Endothelial cell of umbilical vein (primary cell): ENCODE measurements at regions not wholly inside any gene's neighbourhood (a gene's known extent, or its start where the extent isn't known, plus 50 kb on each side); places are given as distances from the start of the nearest gene placed in this dataset.

Experiments
- BruUV-seq: library from RNA; stranded (reverse); fragments of 400-500 nt; replicated peaks from 2 replicates; lab custom pipeline; 2021; lab: Mats Ljungman, UMichigan
- CTCF ChIA-PET: fragments of 300-600, 350-600 bp; sonication (Branson Sonifier 250); formaldehyde crosslinking; loops from one replicate; lab custom pipeline; 2021; ENCODE audit warnings: antibody characterized with exemption, inconsistent platforms; lab: Charles Lee
- POLR2A ChIA-PET: fragments of 300-600, 350-600 bp; sonication (Branson Sonifier 250); formaldehyde crosslinking; loops from one replicate; lab custom pipeline; 2021; ENCODE audit warnings: antibody characterized with exemption, inconsistent platforms; lab: Charles Lee
- DNase-seq: peaks from one replicate; pipeline ENCODE4 v3.0.0-alpha.2; 2011; ENCODE audit warnings: low read depth, low spot score
- FAIRE-seq: peaks from 2 replicates; lab custom pipeline; 2011; peaks lifted over from hg19 to GRCh38; lab: Jason Lieb, UNC
- H2AFZ ChIP-seq: 2 replicates; pipeline ENCODE4 v1.6.0; 2012; ENCODE audit warnings: low read depth, low read length, control low read depth, inconsistent platforms
- H3K27ac ChIP-seq: 2 replicates; pipeline ENCODE4 v1.5.1; 2011; ENCODE audit warnings: low read depth, mild to moderate bottlenecking, control low read depth, low read length, moderate library complexity; ENCODE audit not compliant: insufficient read depth
- H3K27me3 ChIP-seq, 2 experiments: 2 replicates each; pipeline versions ENCODE4 v1.6.0 to v1.6.1; 2011; ENCODE audit warnings: low read length in 2 of 2, mixed read lengths in 1 of 2; ENCODE audit not compliant: control insufficient read depth in 2 of 2, insufficient read depth in 2 of 2
- H3K36me3 ChIP-seq, 2 experiments: 2 replicates in 1 of 2; 3 replicates in 1 of 2; pipeline ENCODE4 v1.5.1; 2011; ENCODE audit warnings: low read length in 2 of 2, mild to moderate bottlenecking in 1 of 2, moderate library complexity in 1 of 2; ENCODE audit not compliant: control insufficient read depth in 2 of 2, insufficient read depth in 2 of 2; ENCODE audit errors: extremely low read depth in 1 of 2
- H3K4me1 ChIP-seq: 3 replicates; pipeline ENCODE4 v1.5.1; 2011; ENCODE audit warnings: mild to moderate bottlenecking, low read length; ENCODE audit not compliant: control insufficient read depth, insufficient read depth; ENCODE audit errors: extremely low read depth
- H3K4me2 ChIP-seq: 2 replicates; pipeline ENCODE4 v1.6.1; 2011; ENCODE audit warnings: low read length, control low read depth, mixed read lengths; ENCODE audit not compliant: insufficient read depth
- H3K4me3 ChIP-seq, 3 experiments: fragments of 200-600 bp in 1 of 3; sonication (generic), shearing (Covaris generic) in 1 of 3; replicated peaks in 1 of 3; 2 replicates each; pipeline ENCODE4 v1.5.1; 2011 to 2016; ENCODE audit warnings: control low read depth in 3 of 3, low read length in 3 of 3, mild to moderate bottlenecking in 2 of 3, inconsistent platforms in 1 of 3, low read depth in 1 of 3, moderate library complexity in 1 of 3; ENCODE audit not compliant: insufficient read depth in 1 of 3
- H3K79me2 ChIP-seq: 2 replicates; pipeline ENCODE4 v1.6.0; 2012; ENCODE audit warnings: low read length, inconsistent platforms; ENCODE audit not compliant: control insufficient read depth, insufficient read depth
- H3K9ac ChIP-seq: replicated peaks from 2 replicates; pipeline ENCODE3; 2011; ENCODE audit warnings: low read length, control low read depth; ENCODE audit not compliant: insufficient read depth; ENCODE audit errors: extremely low read depth
- H3K9me1 ChIP-seq: replicated peaks from 3 replicates; pipeline ENCODE4 v1.6.0; 2011; ENCODE audit warnings: mild to moderate bottlenecking, low read length; ENCODE audit not compliant: control insufficient read depth, insufficient read depth; ENCODE audit errors: extremely low read depth
- H3K9me3 ChIP-seq: replicated peaks from 2 replicates; pipeline ENCODE4 v1.5.1; 2012; ENCODE audit warnings: low read length, inconsistent platforms; ENCODE audit not compliant: control insufficient read depth, insufficient read depth
- H4K20me1 ChIP-seq: replicated peaks from 2 replicates; pipeline ENCODE3; 2011; ENCODE audit warnings: mild to moderate bottlenecking, low read length; ENCODE audit not compliant: control insufficient read depth, insufficient read depth; ENCODE audit errors: extremely low read depth
- EZH2 ChIP-seq: IDR thresholded peaks from 2 replicates; pipeline ENCODE4 v1.6.1; 2012; ENCODE audit warnings: borderline replicate concordance, low read depth, mild to moderate bottlenecking, moderate library complexity, low read length, inconsistent platforms; ENCODE audit not compliant: severe bottlenecking
- FOS ChIP-seq: IDR thresholded peaks from 2 replicates; pipeline ENCODE4 v1.6.1; 2011; ENCODE audit warnings: mild to moderate bottlenecking, low read length, moderate library complexity, borderline replicate concordance; ENCODE audit not compliant: insufficient read depth
- GATA2 ChIP-seq: IDR thresholded peaks from 2 replicates; pipeline ENCODE4 v1.7.0; 2011; ENCODE audit warnings: low read depth, mild to moderate bottlenecking, moderate library complexity, mixed read lengths, low read length; ENCODE audit not compliant: insufficient read length, insufficient read depth
- JUN ChIP-seq: IDR thresholded peaks from 2 replicates; pipeline ENCODE4 v1.6.1; 2011; ENCODE audit warnings: borderline replicate concordance, low read depth; ENCODE audit not compliant: insufficient read length, insufficient read depth
- MAX ChIP-seq: IDR thresholded peaks from 2 replicates; pipeline ENCODE4 v1.6.1; 2011; ENCODE audit not compliant: insufficient read depth, insufficient read length
- MYC ChIP-seq: IDR thresholded peaks from one replicate; pipeline ENCODE4 v1.6.1; 2011; ENCODE audit warnings: mild to moderate bottlenecking, low read depth, low read length
- POLR2A ChIP-seq: IDR thresholded peaks from 2 replicates; pipeline ENCODE4 v1.6.1; 2012; ENCODE audit warnings: low read depth, mild to moderate bottlenecking, control low read depth, low read length
- POLR2AphosphoS5 ChIP-seq: IDR thresholded peaks from 2 replicates; pipeline ENCODE4 v1.6.1; 2012; ENCODE audit warnings: low read depth, mild to moderate bottlenecking, control low read depth, low read length, moderate library complexity; ENCODE audit not compliant: insufficient read depth
- dilution Hi-C: fragments of 300-500 bp; cut with MboI; formaldehyde crosslinking; loops from one replicate; pipeline ENCODE4 v1.15.0; 2019; ENCODE audit warnings: low sequenced_read_pairs; ENCODE audit not compliant: extremely low pct_ligation_motif_present
- intact Hi-C: fragments of 100-400 bp; cut with micrococcal nuclease; formaldehyde crosslinking; loops from one replicate; pipeline ENCODE4 v1.10.0; 2022
- TF ChIP-seq, protein P1 (sequence below), 2 donors: IDR thresholded peaks; 1 replicate in 1 of 2; 2 replicates in 1 of 2; pipeline ENCODE4 v1.5.1; 2011; ENCODE audit warnings: low read length in 2 of 2, mild to moderate bottlenecking in 2 of 2, moderate library complexity in 2 of 2, control low read depth in 1 of 2, inconsistent platforms in 1 of 2, low read depth in 1 of 2; ENCODE audit not compliant: insufficient read depth in 1 of 2; ENCODE audit errors: extremely low read depth in 1 of 2

DNA sequence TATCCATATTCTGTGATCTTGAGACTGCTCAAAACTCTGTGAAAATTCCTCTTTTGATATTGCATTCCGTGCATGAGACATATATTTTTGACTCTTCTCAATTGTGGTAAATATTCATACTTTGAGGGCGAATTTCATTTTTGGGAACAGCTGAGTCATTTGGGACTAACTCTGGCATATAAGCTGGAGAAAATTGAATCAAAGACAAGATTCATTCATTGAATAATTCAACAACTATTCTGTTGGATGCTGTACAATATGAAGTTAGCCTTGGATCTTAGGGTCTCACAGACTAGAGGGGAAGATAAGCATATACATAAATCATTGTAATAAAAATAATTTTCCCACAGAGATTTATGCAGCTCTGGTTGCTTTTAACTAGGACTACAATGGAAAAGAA lies 183.2 kb upstream of the NEBL start:
- peaks cover 5 to 8% of the 10 kb centered on the region in 2 experiments for H3K27me3 ChIP-seq
- no peak overlapping the region for H2AFZ ChIP-seq
- TF ChIP-seq POLR2AphosphoS5 (no peak), MAX (no peak), JUN (no peak), MYC (no peak), FOS (no peak), GATA2 (no peak), POLR2A (no peak), EZH2 (no peak)
- TF ChIP-seq, protein P1, sequence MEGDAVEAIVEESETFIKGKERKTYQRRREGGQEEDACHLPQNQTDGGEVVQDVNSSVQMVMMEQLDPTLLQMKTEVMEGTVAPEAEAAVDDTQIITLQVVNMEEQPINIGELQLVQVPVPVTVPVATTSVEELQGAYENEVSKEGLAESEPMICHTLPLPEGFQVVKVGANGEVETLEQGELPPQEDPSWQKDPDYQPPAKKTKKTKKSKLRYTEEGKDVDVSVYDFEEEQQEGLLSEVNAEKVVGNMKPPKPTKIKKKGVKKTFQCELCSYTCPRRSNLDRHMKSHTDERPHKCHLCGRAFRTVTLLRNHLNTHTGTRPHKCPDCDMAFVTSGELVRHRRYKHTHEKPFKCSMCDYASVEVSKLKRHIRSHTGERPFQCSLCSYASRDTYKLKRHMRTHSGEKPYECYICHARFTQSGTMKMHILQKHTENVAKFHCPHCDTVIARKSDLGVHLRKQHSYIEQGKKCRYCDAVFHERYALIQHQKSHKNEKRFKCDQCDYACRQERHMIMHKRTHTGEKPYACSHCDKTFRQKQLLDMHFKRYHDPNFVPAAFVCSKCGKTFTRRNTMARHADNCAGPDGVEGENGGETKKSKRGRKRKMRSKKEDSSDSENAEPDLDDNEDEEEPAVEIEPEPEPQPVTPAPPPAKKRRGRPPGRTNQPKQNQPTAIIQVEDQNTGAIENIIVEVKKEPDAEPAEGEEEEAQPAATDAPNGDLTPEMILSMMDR (IDR thresholded peaks at IDR 0.05; ENCODE audit: extremely low read depth in 1 of 2, insufficient read depth in 1 of 2, low read depth in 1 of 2, low read length in 2 of 2), result no peak
- DNase-seq (no peak), FAIRE-seq (no peak)
- no peaks in the 10 kb centered on the region for H3K9me3 ChIP-seq
- CTCF ChIA-PET, result interaction anchor here (1.0 to 6.6 kb wide), 6 partner anchors 18 to 1908 kb away, joined by 3 to 96 read pairs (median 4); no protein-coding TSS in a partner anchor
- no peak overlapping the region for H3K4me3 ChIP-seq
- POLR2A ChIA-PET, result interaction anchor here (0.6 kb wide), 1 partner anchor 251 kb away, joined by 3 read pairs; no protein-coding TSS in a partner anchor
- no peak overlapping the region for H3K27ac ChIP-seq
- intact Hi-C loops (no loop called here), dilution Hi-C loops (no loop called here)
- H3K9me1 ChIP-seq, result no peaks in the 10 kb centered on the region
- no peak overlapping the region for H3K4me2 ChIP-seq
- H3K4me1 ChIP-seq, result no peaks in the 10 kb centered on the region
- no peaks in the 10 kb centered on the region for H3K36me3 ChIP-seq
- no peak overlapping the region for H3K9ac ChIP-seq
- H4K20me1 ChIP-seq, result no peaks in the 10 kb centered on the region
- no peaks in the 10 kb centered on the region for H3K79me2 ChIP-seq
- BruUV-seq, result no TSS peak
